ENCODE measurements at regions not wholly inside any gene's neighbourhood (a gene's known extent, or its start where the extent isn't known, plus 50 kb on each side); places are given as distances from the start of the nearest gene placed in this dataset.

DNA sequence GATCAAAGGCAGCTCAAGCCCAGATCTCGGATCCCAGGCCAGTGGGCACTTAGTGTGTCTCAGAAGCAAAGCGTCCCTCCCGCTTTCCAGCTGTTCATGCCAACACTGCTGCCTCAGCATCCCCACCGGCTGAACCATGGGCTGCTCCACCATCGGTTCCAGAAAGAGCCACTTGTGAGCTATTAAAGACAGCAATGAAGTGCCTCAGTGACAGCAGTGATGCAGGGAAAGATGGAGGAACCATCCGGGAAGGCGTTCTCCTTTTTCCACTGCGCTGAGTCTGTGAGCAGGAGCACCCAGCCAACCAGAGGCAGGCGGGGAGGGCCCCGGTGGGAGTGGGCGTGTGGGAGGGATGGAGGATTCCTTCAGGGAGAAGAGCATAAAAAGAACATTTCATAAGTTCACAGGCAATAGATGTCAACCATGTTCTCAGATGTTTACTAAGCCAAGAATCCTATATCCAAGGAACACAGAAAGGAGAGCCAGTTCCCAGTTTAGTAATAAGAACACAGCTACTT is 96.2 kb upstream of the MKI67 start:
- DNase-seq, result no peak

- no peak for DNase-seq
These were observed 104.2 kb upstream of the MKI67 start for GRCh38 chr10:128230401-128230800.

GRCh38 chr10:128233422-128233821 is 107.2 kb upstream of the MKI67 start:
- DNase-seq, result no peak

GRCh38 chr10:128237710-128238109 is 111.5 kb upstream of the MKI67 start:
- no peak for DNase-seq

- DNase-seq, result no peak
These were observed 114.8 kb upstream of the MKI67 start for GRCh38 chr10:128241023-128241422.

- DNase-seq, result no peak
These were observed 116.4 kb upstream of the MKI67 start for GRCh38 chr10:128242641-128243040.

- no peak for DNase-seq
These were observed 118.8 kb upstream of the MKI67 start for GRCh38 chr10:128245026-128245425.

GRCh38 chr10:128247576-128247975 is 121.4 kb upstream of the MKI67 start:
- DNase-seq, result no peak

- no peak for DNase-seq
These were observed 128.3 kb upstream of the MKI67 start for GRCh38 chr10:128254476-128254875.

DNA sequence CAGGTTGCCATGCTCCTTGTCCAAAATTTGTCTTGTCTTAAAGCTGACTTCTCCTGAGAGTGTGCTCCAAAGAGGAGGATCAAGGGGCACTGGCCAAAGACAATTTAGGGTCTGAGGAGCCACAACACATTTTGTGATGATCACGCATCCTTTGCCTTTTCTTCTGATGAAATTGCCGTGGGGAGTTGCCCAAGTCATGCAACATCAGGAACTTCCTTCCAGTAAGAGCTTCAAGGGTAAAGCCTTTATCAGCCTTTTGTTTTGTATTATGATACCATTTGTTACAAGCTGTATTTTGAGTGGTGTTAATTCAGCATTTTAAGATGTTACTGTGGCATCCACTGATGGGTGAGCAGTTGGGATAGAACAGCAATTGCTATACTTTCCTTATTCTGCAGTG is 131.2 kb upstream of the MKI67 start:
- DNase-seq, result no peak

- DNase-seq, result no peak
These were observed 132.3 kb upstream of the MKI67 start for GRCh38 chr10:128258421-128258976.

- DNase-seq, result no peak
These were observed 137.9 kb upstream of the MKI67 start for GRCh38 chr10:128263891-128264688.

DNA sequence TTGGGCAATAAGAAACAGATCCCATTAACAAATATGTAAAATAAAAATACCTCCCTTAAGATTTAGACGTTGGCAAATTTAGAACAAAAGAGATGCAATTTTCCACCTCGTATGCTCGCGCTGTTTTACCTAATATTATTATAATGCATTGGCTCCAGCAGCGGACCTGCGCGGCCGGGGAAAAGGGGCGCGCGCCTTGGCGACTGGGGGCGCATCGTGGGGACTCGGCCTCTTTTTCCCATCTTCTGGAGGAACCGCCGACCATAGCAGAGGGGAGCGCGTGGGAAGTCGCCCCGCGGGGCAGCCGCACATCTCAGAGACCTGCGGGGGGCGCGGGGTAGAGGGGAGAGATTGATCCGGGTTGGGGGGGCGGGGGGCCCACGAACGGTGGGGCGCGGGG is 139.4 kb upstream of the MKI67 start:
- DNase-seq, result no peak

- no peak for DNase-seq
These were observed 141.4 kb upstream of the MKI67 start for GRCh38 chr10:128267581-128267980.

DNA sequence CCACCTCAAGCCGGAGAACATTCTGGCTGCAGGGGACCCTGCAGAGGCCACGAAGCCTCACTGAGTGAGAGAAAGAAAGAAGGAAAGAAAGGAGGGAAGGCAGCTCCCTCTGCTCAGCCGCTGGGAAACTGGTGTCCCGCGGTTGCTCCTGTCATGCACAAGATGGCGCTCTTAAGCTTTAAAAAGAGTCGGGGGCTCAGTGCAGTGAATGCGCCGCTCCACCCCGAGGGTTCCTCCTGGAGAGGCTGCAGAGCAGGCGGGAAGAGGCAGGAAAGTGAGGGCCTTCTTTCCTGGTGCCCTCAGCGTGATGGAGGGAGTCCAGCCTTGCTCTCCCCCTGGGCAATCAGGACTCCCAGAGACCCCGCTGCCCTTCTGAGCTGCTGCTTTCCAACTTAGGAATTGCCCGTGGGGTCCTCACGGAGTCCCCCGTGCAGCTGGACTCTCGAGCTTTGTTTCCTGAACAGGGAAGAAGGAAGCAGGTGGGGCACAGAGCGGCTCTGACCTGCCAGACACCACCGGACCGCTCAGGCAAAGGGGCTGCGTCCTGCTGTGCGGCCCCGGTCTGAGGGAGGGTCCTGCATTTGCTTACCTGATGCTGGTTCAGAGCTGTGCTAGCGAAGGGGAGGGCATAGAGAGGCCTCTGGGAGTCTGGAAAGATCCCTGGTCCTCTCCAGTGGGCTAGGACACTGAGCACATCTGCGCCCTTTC is 141.9 kb upstream of the MKI67 start:
- no peak for DNase-seq

DNA sequence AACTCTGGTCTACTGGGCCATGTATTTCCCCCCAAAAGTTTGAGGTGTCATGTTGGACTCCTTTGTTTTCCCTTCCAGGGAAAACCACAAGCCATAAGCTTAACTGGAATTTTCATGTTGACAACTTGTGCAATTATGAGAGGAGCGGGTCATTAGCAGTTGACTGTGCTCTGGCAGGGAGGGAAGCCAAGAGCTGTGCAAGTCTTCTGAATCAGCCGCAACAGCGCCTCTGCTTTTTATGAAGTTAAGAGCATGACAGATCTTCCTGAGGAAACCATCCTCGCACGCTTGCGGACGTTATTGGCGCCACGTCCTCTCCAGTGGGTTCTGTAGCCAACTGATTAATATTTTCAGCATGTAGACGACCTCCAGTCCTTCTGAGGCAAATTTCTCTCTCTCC is 148.7 kb upstream of the MKI67 start:
- DNase-seq, result no peak

GRCh38 chr10:128275388-128276177 is 149.4 kb upstream of the MKI67 start:
- DNase-seq, result no peak

- no peak for DNase-seq
These were observed 151.1 kb upstream of the MKI67 start for GRCh38 chr10:128277267-128277840.

DNA sequence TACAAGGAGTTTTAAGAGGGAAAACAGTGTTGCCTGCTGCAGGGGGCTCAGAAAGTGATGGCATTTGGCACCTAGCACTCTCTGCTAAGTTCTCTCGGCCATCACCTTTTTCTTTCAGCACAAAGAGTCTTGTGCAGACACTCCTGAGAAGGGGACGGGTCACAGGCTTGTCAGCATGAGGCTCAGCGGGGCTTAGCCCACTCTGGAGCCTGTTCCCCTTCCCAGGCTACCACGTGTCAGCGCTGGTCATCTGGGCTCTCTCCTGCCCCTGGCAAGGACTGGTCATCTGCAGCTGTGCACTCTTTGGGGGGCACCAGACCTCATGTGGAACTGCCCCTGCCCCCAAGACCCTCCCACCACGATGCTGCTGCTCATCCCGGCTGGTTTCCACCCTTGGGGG is 152.1 kb upstream of the MKI67 start:
- no peak for DNase-seq

- no peak for DNase-seq
These were observed 154.0 kb upstream of the MKI67 start for GRCh38 chr10:128280271-128280670.

DNA sequence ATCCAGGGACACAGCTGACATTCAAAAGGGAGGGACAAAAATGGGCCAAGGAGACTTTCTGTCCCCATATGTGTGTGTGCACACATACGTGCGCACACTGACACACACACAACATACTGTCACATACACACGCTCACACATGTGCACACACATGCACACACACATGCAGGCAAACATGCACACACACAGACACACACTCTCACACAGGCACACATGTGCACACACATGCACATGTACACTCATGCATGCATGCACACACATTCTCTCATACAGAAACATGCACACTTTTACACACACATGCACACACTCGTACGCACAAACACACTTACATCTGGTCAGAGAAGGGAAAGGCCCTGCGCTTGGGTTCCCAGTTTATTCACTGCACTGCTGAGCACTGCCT is 155.1 kb upstream of the MKI67 start:
- no peak for DNase-seq

GRCh38 chr10:128281861-128282260 is 155.6 kb upstream of the MKI67 start:
- no peak for DNase-seq

Measured in NCI-H2107 (cell line).